Mammary epithelial cell (primary cell): ENCODE measurements at regions not wholly inside any gene's neighbourhood (a gene's known extent, or its start where the extent isn't known, plus 50 kb on each side); places are given as distances from the start of the nearest gene placed in this dataset.

ENCODE experiments used
- CTCF ChIP-seq, 2 donors: IDR thresholded peaks in 1 of 2; conservative IDR thresholded peaks in 1 of 2; 2 replicates each; pipeline ENCODE4 v1.5.1; 2011 to 2012; ENCODE audit warnings: inconsistent platforms in 2 of 2, low read length in 2 of 2, mild to moderate bottlenecking in 2 of 2, control low read depth in 1 of 2, low read depth in 1 of 2; ENCODE audit not compliant: insufficient read depth in 1 of 2; ENCODE audit errors: extremely low read depth in 1 of 2
- EZH2 ChIP-seq: IDR thresholded peaks from 2 replicates; pipeline ENCODE4 v1.6.1; 2012; ENCODE audit warnings: low read length, inconsistent platforms, borderline replicate concordance

- TF ChIP-seq CTCF (conservative IDR thresholded peaks at IDR 0.05 in 1 of 2, IDR thresholded peaks at IDR 0.05 in 1 of 2; ENCODE audit: extremely low read depth in 1 of 2, insufficient read depth in 1 of 2, low read depth in 1 of 2, low read length in 2 of 2) (no peak), EZH2 (no peak)
These were observed 1394.7 kb downstream of the BRD1 start for GRCh38 chr22:48432781-48433518.
